ENCODE measurements at regions not wholly inside any gene's neighbourhood (a gene's known extent, or its start where the extent isn't known, plus 50 kb on each side); places are given as distances from the start of the nearest gene placed in this dataset.
A peak's percentile ranks its signal among the peaks of the same experiment; 100 is the strongest.

GRCh38 chr2:153770359-153770991, 101.2 kb upstream of the GALNT13 start:
- in situ Hi-C loops (cut with HindIII; ENCODE audit: low pct_unique_long_range_greater_than_20kb, low sequenced_read_pairs), result no loop called here
- DNase-seq (ENCODE audit: low read depth in 1 of 2, low spot score in 1 of 2), result no peak

GRCh38 chr2:153780241-153780640, 91.5 kb upstream of the GALNT13 start:
- TF ChIP-seq JUND (IDR thresholded peaks at IDR 0.05; ENCODE audit: low read depth), result no peak
- in situ Hi-C loops (cut with HindIII; ENCODE audit: low pct_unique_long_range_greater_than_20kb, low sequenced_read_pairs), result no loop called here
- DNase-seq (ENCODE audit: low read depth in 1 of 2, low spot score in 1 of 2), result no peak

More at GRCh38 chr2:153770359-153770991, 101.2 kb upstream of the GALNT13 start:
- no peak for TF ChIP-seq JUND (IDR thresholded peaks at IDR 0.05; ENCODE audit: low read depth)

GRCh38 chr2:153786016-153786415, 85.7 kb upstream of the GALNT13 start:
- in situ Hi-C loops (cut with HindIII; ENCODE audit: low pct_unique_long_range_greater_than_20kb, low sequenced_read_pairs), result no loop called here
- TF ChIP-seq JUND (IDR thresholded peaks at IDR 0.05; ENCODE audit: low read depth), result no peak
- DNase-seq (ENCODE audit: low read depth in 1 of 2, low spot score in 1 of 2), result no peak

GRCh38 chr2:153787612-153788011, 84.1 kb upstream of the GALNT13 start:
- TF ChIP-seq JUND (IDR thresholded peaks at IDR 0.05; ENCODE audit: low read depth), result no peak
- DNase-seq (ENCODE audit: low read depth in 1 of 2, low spot score in 1 of 2), result no peak
- in situ Hi-C loops (cut with HindIII; ENCODE audit: low pct_unique_long_range_greater_than_20kb, low sequenced_read_pairs), result no loop called here

GRCh38 chr2:153802671-153803070, 69.1 kb upstream of the GALNT13 start:
- DNase-seq (ENCODE audit: low read depth in 1 of 2, low spot score in 1 of 2), result no peak
- in situ Hi-C loops (cut with HindIII; ENCODE audit: low pct_unique_long_range_greater_than_20kb, low sequenced_read_pairs), result no loop called here
- no peak for TF ChIP-seq JUND (IDR thresholded peaks at IDR 0.05; ENCODE audit: low read depth)

- no peak for TF ChIP-seq JUND (IDR thresholded peaks at IDR 0.05; ENCODE audit: low read depth)
- DNase-seq (ENCODE audit: low read depth in 1 of 2, low spot score in 1 of 2), result no peak
- in situ Hi-C loops (cut with HindIII; ENCODE audit: low pct_unique_long_range_greater_than_20kb, low sequenced_read_pairs), result no loop called here
These were observed 63.0 kb upstream of the GALNT13 start for GRCh38 chr2:153808679-153809078.

GRCh38 chr2:153811516-153811915, 60.2 kb upstream of the GALNT13 start:
- no peak for DNase-seq (ENCODE audit: low read depth in 1 of 2, low spot score in 1 of 2)
- in situ Hi-C loops (cut with HindIII; ENCODE audit: low pct_unique_long_range_greater_than_20kb, low sequenced_read_pairs), result no loop called here
- TF ChIP-seq JUND (IDR thresholded peaks at IDR 0.05; ENCODE audit: low read depth), result no peak

GRCh38 chr2:153812632-153813031, 59.1 kb upstream of the GALNT13 start:
- in situ Hi-C loops (cut with HindIII; ENCODE audit: low pct_unique_long_range_greater_than_20kb, low sequenced_read_pairs), result no loop called here
- no peak for TF ChIP-seq JUND (IDR thresholded peaks at IDR 0.05; ENCODE audit: low read depth)
- DNase-seq (ENCODE audit: low read depth in 1 of 2, low spot score in 1 of 2), result no peak

GRCh38 chr2:153818242-153818641, 53.5 kb upstream of the GALNT13 start:
- DNase-seq (ENCODE audit: low read depth in 1 of 2, low spot score in 1 of 2), result no peak
- in situ Hi-C loops (cut with HindIII; ENCODE audit: low pct_unique_long_range_greater_than_20kb, low sequenced_read_pairs), result no loop called here
- TF ChIP-seq JUND (IDR thresholded peaks at IDR 0.05; ENCODE audit: low read depth), result no peak

GRCh38 chr2:153819074-153819473, 52.6 kb upstream of the GALNT13 start:
- TF ChIP-seq JUND (IDR thresholded peaks at IDR 0.05; ENCODE audit: low read depth), result no peak
- no peak for DNase-seq (ENCODE audit: low read depth in 1 of 2, low spot score in 1 of 2)

GRCh38 chr2:153819501-153819900, 52.2 kb upstream of the GALNT13 start:
- DNase-seq (ENCODE audit: low read depth in 1 of 2, low spot score in 1 of 2), result peak in 1 of 2 experiments; percentile 20
- in situ Hi-C loops (cut with HindIII; ENCODE audit: low pct_unique_long_range_greater_than_20kb, low sequenced_read_pairs), result no loop called here
- TF ChIP-seq JUND (IDR thresholded peaks at IDR 0.05; ENCODE audit: low read depth), result no peak

More at GRCh38 chr2:153819074-153819473, 52.6 kb upstream of the GALNT13 start:
- in situ Hi-C loops (cut with HindIII; ENCODE audit: low pct_unique_long_range_greater_than_20kb, low sequenced_read_pairs), result no loop called here

Measured in T47D (cell line).